NCI-H82 (cell line): ENCODE measurements at regions not wholly inside any gene's neighbourhood (a gene's known extent, or its start where the extent isn't known, plus 50 kb on each side); places are given as distances from the start of the nearest gene placed in this dataset.
A peak's percentile ranks its signal among the peaks of the same experiment; 100 is the strongest.

Source experiments
- DNase-seq: peaks from one replicate; lab custom pipeline; 2025; lab: John Stamatoyannopoulos, UW

- DNase-seq: no peak
These were observed 51.4 kb downstream of the MARCHF4 start for GRCh38 chr2:216320852-216321251.

- no peak for DNase-seq
These were observed 52.5 kb downstream of the MARCHF4 start for GRCh38 chr2:216319771-216320170.

GRCh38 chr2:216318521-216318874 lies 53.8 kb downstream of the MARCHF4 start:
- DNase-seq: no peak

- DNase-seq: no peak
These were observed 54.3 kb downstream of the MARCHF4 start for GRCh38 chr2:216317831-216318520.

GRCh38 chr2:216316743-216317142 lies 55.5 kb downstream of the MARCHF4 start:
- no peak for DNase-seq

- peak; percentile 43 for DNase-seq
These were observed 56.3 kb downstream of the MARCHF4 start for GRCh38 chr2:216315802-216316603.

GRCh38 chr2:216312441-216312840 lies 59.8 kb downstream of the MARCHF4 start:
- DNase-seq: no peak

- peak; percentile 62 for DNase-seq
These were observed 63.7 kb downstream of the MARCHF4 start for GRCh38 chr2:216308576-216308975.

- no peak for DNase-seq
These were observed 64.8 kb downstream of the MARCHF4 start for GRCh38 chr2:216307496-216307895.

GRCh38 chr2:216306868-216307267 lies 65.4 kb downstream of the MARCHF4 start:
- DNase-seq: no peak

- no peak for DNase-seq
These were observed 66.7 kb downstream of the MARCHF4 start for GRCh38 chr2:216305574-216305973.

- DNase-seq: peak; percentile 93
These were observed 69.2 kb downstream of the MARCHF4 start for GRCh38 chr2:216302981-216303676.

- no peak for DNase-seq
These were observed 71.4 kb downstream of the MARCHF4 start for GRCh38 chr2:216300906-216301305.

GRCh38 chr2:216299588-216299987 lies 72.7 kb downstream of the MARCHF4 start:
- no peak for DNase-seq

- no peak for DNase-seq
These were observed 73.4 kb downstream of the MARCHF4 start for GRCh38 chr2:216298719-216299495.

- no peak for DNase-seq
These were observed 75.4 kb downstream of the MARCHF4 start for GRCh38 chr2:216296856-216297255.

- no peak for DNase-seq
These were observed 78.0 kb downstream of the MARCHF4 start for GRCh38 chr2:216294305-216294704.

GRCh38 chr2:216293883-216294282 lies 78.4 kb downstream of the MARCHF4 start:
- no peak for DNase-seq

GRCh38 chr2:216292886-216293301 lies 79.4 kb downstream of the MARCHF4 start:
- no peak for DNase-seq

- DNase-seq: no peak
These were observed 79.8 kb downstream of the MARCHF4 start for GRCh38 chr2:216292475-216292874.

GRCh38 chr2:216289470-216289869 lies 82.8 kb downstream of the MARCHF4 start:
- no peak for DNase-seq

- DNase-seq: peak; percentile 95
These were observed 85.0 kb downstream of the MARCHF4 start for GRCh38 chr2:216287251-216287650.
